Activated CD4-positive, alpha-beta T cell treated with anti-CD3 and anti-CD28 coated beads for 4 hours (primary cell): ENCODE measurements at regions not wholly inside any gene's neighbourhood (a gene's known extent, or its start where the extent isn't known, plus 50 kb on each side); places are given as distances from the start of the nearest gene placed in this dataset.
"Not testable (repeated sequence)": the region's sequence is repeated elsewhere in the genome, so short reads cannot be mapped to it uniquely, and the experiment has no call there.

Experiments
- DNase-seq, 2 donors: peaks; one replicate each; pipeline ENCODE4 v3.0.0-alpha.2; 2020

GRCh38 chr1:185460723-185461122 lies 143.7 kb upstream of the IVNS1ABP start:
- DNase-seq, result not testable (repeated sequence)

- no peak for DNase-seq
Measured at GRCh38 chr1:185459141-185459540, 142.1 kb upstream of the IVNS1ABP start.

- DNase-seq, result no peak
Measured at GRCh38 chr1:185458670-185459069, 141.6 kb upstream of the IVNS1ABP start.

GRCh38 chr1:185453496-185454192 lies 136.6 kb upstream of the IVNS1ABP start:
- DNase-seq, result no peak

GRCh38 chr1:185450917-185451316 lies 133.9 kb upstream of the IVNS1ABP start:
- no peak for DNase-seq

- no peak for DNase-seq
Measured at GRCh38 chr1:185450060-185450788, 133.2 kb upstream of the IVNS1ABP start.

- no peak for DNase-seq
Measured at GRCh38 chr1:185449378-185450059, 132.5 kb upstream of the IVNS1ABP start.

- no peak for DNase-seq
Measured at GRCh38 chr1:185448591-185449186, 131.6 kb upstream of the IVNS1ABP start.

- no peak for DNase-seq
Measured at GRCh38 chr1:185446131-185446530, 129.1 kb upstream of the IVNS1ABP start.

- DNase-seq, result no peak
Measured at GRCh38 chr1:185445594-185445993, 128.6 kb upstream of the IVNS1ABP start.

GRCh38 chr1:185444676-185445075 lies 127.6 kb upstream of the IVNS1ABP start:
- no peak for DNase-seq

GRCh38 chr1:185442050-185442449 lies 125.0 kb upstream of the IVNS1ABP start:
- no peak for DNase-seq

GRCh38 chr1:185441605-185442004 lies 124.6 kb upstream of the IVNS1ABP start:
- no peak for DNase-seq

- no peak for DNase-seq
Measured at GRCh38 chr1:185440877-185441276, 123.8 kb upstream of the IVNS1ABP start.

- DNase-seq, result peak in 1 of 2 donors; percentile 39
Measured at GRCh38 chr1:185439727-185440415, 122.8 kb upstream of the IVNS1ABP start.

- no peak for DNase-seq
Measured at GRCh38 chr1:185438936-185439335, 121.9 kb upstream of the IVNS1ABP start.

- DNase-seq, result no peak
Measured at GRCh38 chr1:185435696-185436379, 118.8 kb upstream of the IVNS1ABP start.

- DNase-seq, result no peak
Measured at GRCh38 chr1:185434721-185435120, 117.7 kb upstream of the IVNS1ABP start.

- no peak for DNase-seq
Measured at GRCh38 chr1:185433667-185434066, 116.6 kb upstream of the IVNS1ABP start.

GRCh38 chr1:185432948-185433347 lies 115.9 kb upstream of the IVNS1ABP start:
- DNase-seq, result no peak

- DNase-seq, result no peak
Measured at GRCh38 chr1:185431612-185432011, 114.6 kb upstream of the IVNS1ABP start.

- DNase-seq, result not testable (repeated sequence)
Measured at GRCh38 chr1:185429668-185430067, 112.6 kb upstream of the IVNS1ABP start.
